G401 (cell line): ENCODE measurements at regions not wholly inside any gene's neighbourhood (a gene's known extent, or its start where the extent isn't known, plus 50 kb on each side); places are given as distances from the start of the nearest gene placed in this dataset.

Experiments used
- DNase-seq: peaks from one replicate; pipeline ENCODE4 v3.0.0-alpha.2; 2015; ENCODE audit warnings: low spot score
- in situ Hi-C: cut with HindIII; loops from 2 replicates; pipeline ENCODE4 v1.10.0; 2016; ENCODE audit warnings: low sequenced_read_pairs, mixed read lengths

DNA sequence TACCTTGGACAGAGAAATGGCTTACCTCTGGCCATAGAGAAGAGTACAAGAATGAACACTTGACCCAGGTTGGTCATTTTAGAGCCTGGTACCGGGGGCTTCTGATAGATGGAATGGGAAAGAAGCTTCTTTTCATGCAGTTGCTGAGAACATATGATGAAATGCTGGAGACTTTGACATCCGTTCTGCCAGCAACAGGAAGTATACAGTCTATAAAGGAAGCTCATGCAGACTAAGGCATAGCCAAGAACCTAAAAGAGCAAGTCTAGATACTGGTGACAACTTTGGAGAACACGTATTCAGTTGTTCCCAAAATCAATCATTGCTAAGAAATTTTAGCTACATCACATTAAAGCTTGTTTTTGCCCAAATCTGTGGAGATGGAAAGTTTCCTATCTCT lies 894.6 kb downstream of the METTL15 start:
- no peak for DNase-seq
- in situ Hi-C loops = no loop called here

DNA sequence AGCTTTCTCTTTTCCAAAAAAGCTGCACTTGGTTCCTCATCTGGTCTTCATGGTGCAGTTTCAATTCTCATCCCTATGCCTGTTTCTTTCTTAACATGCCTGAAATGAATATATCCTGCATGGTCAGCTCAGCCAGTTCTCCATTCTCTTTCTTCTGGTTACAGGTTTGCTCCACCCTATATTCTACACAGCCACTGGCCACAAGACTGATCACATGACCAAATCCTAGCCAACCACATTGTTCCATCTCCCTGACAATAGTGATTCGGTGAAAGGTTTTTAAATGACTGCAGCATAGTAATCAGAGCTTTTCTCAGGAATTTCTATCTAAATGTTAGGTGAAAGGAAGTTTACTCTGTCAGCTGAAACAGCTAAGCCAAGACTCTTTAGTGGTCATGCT lies 891.4 kb downstream of the METTL15 start:
- no peak for DNase-seq
- in situ Hi-C loops = no loop called here

DNA sequence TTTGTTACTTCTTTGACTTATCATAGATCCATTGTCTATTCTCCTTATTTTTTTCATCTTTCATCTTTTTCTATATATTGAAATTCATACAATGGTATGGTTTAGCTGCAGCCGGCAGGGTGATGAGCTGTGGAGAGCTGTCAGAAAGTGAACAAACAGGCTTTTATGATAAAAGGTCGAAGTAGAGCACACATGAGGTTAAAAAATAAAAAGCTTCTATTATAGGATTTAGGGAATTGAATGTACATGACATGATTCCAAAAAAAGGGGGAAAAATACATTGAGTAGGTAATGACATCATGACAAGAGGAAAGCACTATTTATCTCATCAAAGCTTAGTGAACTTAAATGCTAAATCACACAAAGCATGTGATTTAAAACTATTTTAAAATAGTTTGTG lies 884.8 kb downstream of the METTL15 start:
- no peak for DNase-seq
- in situ Hi-C loops = no loop called here

DNA sequence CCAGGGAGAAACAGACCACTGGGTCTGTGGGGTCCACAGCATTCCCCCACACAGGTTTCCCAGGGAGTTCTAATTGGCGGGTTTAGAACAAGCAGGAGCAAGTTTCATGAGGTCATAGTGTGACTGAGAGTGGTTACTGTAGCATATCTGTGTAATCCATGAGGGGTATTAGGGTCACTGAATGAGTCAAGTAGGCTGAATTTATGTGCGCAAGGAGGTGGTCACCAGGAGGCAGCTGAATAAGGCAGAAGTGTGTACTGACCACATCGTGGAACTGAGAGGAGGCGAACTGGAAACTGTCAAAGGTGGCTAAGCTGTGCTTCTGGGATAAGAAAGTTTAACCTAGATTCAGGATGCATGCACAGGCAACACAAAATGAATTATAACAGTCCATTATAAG lies 876.0 kb downstream of the METTL15 start:
- in situ Hi-C loops = no loop called here
- no peak for DNase-seq

DNA sequence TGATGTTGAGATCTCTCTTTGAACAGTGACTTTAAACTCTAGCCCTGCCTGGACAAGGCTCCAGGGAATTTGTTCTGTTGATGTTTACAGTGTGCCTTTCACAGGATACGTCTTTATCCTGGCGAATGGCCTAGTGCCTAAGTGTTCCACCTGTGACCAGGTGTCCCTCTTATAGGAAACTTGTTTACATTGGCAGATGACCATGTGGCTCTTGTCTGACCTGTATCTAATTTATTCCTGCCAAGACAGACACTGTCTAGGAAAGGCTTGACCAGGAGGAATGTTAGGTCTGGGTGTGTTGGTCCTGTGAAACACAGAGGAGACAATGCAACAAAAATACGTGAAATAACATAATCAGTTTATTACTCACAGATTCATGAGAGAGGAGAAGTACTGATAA lies 875.6 kb downstream of the METTL15 start:
- in situ Hi-C loops = no loop called here
- no peak for DNase-seq

DNA sequence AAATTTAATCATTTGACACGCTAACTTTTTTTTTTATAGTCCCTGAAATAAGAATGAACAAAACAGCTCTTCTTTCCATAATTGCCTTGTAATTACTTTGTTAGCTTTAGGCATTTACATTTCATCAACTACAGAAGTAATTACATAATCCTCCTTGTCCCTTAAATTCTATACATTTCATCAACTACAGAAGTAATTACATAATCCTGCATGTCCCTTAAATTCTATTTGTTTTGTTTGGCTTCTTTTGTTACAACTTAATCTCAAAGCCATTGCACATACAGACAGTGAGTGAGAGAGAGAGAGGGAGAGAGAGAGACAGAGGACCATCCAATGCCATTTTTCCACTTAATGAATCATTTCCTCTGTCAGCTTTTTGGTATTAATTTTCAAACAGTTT lies 873.2 kb downstream of the METTL15 start:
- DNase-seq = no peak
- in situ Hi-C loops = no loop called here

DNA sequence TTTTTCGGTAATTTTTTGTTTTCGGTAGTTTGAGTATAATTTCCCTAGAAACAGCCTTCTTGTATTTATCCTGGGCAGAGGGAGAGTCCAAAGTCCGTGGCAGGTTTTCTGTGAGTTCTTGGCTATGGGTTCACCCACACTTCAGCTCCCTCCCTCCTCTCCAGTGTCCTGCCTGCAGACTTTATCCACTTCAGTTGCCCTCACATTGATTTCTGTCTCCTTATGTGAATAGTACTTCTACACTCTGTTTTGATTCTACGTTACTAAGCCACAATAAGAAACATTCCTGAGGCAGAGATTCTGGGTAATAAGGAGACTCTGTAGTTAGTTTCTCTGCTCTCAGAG lies 868.6 kb downstream of the METTL15 start:
- no peak for DNase-seq
- in situ Hi-C loops = no loop called here

DNA sequence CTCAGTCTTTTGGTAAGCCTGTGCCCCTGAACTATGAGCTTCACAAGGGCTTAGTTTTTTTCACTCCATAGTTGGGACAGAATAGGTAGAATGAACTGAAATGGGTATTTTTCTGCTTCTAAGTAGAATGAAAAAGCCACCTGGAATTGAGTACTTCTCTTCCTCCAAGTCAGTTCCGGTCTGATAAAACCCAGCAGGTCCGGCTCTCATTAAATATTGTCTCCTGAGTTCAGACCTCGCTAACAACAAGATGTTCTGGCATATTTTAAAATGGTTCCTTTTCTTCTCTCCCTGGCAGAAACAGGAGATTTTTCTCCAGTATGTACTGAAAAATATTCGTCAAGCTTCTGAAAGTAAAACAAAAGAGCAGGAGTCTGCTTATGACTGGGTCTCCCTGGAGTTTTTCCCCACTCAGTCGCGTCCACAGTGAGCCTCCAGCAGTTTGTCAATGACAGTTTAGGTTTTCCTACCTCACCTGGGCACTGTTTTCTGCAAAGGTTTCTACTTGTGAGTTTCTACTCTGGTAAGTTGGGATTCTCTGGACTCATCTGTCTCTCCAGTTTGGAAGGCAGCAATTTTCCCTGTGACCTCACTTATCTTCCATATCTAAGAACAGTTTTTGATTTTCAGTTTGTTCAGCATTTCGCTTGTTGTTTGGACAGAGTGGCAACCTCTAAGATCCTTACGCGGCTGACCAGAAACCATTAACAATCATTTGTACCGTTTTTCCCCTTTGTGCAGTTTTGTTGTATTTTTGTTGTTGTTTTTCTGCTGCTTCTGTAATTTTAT lies 868.0 kb downstream of the METTL15 start:
- in situ Hi-C loops = no loop called here

DNA sequence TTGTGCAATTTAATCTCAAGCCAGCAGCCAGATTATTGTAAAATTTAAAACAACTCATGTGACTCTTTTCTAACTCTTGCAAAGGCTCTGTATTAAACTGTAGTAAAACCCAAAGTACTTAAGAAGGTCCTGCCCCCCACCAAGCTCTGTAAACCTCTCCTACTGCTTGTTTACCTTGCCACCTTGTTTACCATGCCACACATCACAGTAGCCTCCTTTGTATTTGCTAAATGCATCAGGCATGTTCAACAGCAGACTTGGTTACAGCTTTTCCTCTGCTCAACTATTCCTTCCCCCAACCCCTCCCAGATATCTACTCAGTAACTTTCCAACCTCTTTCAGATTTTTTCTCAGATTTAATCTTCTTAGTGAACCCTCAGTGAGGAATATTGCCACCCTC lies 861.6 kb downstream of the METTL15 start:
- DNase-seq = no peak
- in situ Hi-C loops = no loop called here

More for the DNA sequence above, 868.0 kb downstream of the METTL15 start:
- no peak for DNase-seq

DNA sequence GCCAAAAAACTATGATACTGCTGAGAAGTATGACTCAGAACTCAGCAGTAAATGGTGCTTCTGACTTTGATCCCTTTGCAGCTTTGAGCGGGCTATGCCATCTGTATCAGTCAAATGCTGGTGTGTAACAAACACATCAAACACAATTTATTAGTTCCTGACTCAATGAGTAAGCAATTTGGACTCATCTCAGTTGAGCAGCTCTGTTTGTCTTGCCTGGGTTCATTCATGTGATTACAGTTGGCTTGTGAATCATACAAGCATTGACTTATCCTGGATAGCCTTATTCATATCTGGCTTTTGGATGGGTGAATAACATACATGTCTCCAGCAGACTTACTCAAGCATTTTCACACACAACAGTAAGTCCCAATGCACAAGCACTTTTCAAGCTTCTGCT lies 858.8 kb downstream of the METTL15 start:
- no peak for DNase-seq
- in situ Hi-C loops = no loop called here

DNA sequence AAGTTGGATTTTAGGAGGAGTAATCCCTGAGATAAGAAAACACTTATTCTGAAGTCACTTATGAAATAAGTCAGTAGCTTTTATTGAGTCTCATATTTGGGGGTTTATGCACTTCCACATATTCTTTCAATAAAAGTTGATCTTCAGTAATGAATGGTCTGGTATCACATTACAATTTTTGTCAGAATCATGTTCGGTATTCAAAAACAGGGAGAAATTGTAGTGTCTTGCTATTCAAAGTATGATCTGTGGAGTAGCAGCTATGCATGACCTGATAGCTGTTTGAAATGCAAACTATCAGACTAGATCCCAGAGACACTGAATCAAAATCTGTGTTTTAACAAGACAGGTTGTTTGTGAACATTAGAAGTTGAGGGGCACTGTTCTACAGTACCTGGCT lies 857.6 kb downstream of the METTL15 start:
- in situ Hi-C loops = no loop called here
- no peak for DNase-seq

DNA sequence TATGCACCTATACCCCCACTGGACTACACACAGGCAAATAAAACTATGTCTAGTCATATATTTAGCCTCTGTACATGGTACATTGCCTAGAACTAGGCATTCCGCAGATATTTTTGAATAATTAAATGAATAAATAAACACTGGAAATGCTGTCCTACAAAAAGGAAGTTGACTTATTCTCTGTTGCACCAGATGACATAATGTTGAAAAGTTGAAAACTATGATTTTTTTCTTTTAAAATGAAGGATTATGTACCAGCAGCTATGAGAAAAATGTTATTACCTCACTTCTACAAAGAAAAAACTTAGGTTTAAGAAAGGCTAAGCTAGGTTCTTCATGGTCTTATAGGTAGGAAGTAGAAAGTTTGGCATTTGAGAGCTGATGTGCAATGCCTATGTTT lies 856.6 kb downstream of the METTL15 start:
- in situ Hi-C loops = no loop called here

DNA sequence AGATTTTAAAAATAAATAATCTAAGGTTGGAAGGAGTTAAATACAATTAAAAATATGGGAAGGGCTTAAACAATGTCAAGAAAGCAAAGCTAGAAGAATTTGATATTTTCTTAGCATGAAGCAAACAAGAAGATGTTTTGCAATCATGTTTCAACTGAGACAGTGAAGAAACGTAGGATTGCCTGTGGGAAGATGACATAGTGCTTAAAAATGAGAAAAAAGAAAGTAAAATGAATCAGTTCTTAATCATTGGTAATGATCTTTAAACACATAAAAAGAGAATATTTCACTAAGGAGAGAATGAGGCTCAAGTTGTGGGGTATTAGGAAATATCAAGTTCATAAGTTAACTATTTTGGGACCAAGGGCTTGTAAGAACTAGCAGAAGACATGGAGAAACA lies 855.0 kb downstream of the METTL15 start:
- in situ Hi-C loops = no loop called here
- DNase-seq = no peak

More for the DNA sequence above, 856.6 kb downstream of the METTL15 start:
- no peak for DNase-seq

DNA sequence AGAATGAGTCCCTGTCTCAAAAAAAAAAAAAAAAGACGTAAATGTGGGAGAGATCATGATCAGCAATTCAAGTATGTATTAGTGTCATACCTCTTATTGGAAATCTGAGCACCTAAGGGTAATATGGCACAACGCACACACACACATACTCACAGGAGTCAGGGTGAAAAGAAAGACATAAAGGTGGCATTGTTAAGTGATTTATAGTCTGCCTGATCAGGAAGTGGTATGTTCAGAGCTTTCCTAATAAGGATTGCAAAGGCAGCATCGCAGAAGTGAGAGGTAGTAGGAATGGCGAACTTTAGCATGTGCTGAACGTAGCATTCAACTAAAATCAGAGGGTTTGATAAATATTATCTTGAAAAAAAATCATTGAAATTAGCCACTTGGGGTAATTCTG lies 854.3 kb downstream of the METTL15 start:
- DNase-seq = no peak
- in situ Hi-C loops = no loop called here

DNA sequence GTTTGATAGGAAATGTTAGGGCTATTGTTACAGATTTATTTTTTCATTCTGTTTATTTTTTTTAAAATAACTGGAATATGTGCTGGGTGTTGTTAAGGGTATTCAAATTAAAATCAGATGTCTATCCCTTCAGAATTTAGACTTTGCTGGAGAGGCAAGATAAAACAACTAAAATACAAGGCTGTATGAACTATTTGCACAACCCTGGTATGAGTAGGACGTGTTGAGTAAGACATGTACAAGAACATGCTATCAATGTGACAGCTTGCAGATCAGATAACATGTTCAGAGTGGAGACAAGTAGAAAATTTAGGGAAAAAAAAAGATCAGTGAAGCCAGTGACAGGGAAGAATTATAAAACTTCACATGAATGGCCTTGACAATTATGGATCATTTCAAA lies 853.5 kb downstream of the METTL15 start:
- in situ Hi-C loops = no loop called here
- DNase-seq = no peak

DNA sequence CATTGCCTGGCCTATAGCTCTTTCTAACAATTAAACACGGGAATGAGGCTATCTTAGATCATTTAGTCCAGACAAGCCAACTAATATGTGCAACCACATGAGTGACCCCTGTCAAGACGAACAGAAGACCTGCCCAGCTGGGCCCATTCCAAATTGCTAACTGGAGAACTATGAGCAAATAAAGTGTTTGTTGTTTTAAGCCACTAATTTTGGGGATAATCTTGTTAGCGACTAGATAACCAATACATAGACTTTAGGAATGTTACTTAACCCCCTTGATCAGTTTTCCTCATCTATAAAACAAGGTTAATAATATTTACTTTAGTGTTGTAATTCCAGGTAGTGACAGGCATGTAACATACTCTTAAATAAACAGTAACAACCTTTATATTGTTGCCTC lies 848.3 kb downstream of the METTL15 start:
- in situ Hi-C loops = no loop called here
- DNase-seq = no peak

DNA sequence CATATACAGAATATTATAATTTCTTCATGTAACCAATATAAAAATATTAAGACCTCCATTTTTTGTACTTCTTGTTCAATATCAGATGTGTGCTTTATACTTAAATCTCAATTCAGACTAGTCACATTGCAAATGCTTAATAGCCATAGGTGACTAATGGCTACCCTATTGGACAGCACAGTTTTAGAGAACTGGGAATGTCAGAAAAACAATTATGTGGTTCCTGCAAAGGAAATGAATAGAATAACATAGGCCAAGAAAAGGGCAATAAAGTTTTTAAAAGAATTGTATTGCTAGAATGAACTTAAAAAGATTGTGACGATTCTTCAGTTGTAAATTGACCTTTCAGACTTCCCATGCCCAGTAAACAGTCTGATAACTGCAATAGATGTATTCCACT lies 843.0 kb downstream of the METTL15 start:
- in situ Hi-C loops = no loop called here

DNA sequence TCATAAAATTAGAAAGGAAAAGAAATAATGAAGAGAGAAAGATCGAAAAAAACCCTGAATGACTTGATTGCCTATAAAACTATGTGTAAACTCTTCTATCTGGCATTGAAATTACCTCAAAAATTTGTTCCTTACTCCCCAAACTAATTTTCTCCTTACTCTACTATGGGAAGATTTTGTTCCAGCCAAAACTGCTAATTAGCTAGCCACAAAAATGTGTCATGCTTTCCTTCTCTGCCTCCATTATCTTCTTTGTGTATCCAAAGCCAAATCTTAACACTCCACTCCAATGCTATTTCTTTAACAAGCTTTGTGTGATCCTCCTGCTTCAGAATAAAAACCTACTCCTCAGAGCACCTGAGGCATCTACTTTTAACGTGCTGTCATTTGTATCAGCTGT lies 831.2 kb downstream of the METTL15 start:
- DNase-seq = no peak
- in situ Hi-C loops = no loop called here

More for the DNA sequence above, 843.0 kb downstream of the METTL15 start:
- DNase-seq = no peak

DNA sequence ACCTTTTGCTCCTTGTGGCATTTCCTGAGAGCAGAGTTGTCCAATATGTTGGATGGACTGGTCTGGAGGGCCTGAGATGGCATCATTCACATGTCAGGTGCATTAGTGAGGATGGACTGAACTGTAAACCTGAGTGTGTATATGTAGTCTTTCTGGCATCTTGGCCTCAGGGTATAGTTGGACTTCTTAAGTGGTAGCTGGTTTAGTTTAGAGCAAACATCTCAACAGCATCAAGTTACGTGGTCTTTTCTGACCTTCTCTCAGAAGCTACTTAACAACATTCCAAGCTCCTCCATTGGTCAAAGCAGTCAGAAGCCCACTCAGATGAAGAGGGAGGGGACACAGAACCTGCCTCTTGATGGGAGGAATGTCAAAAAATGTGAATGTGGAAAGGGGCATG lies 829.9 kb downstream of the METTL15 start:
- in situ Hi-C loops = no loop called here
- DNase-seq = no peak

DNA sequence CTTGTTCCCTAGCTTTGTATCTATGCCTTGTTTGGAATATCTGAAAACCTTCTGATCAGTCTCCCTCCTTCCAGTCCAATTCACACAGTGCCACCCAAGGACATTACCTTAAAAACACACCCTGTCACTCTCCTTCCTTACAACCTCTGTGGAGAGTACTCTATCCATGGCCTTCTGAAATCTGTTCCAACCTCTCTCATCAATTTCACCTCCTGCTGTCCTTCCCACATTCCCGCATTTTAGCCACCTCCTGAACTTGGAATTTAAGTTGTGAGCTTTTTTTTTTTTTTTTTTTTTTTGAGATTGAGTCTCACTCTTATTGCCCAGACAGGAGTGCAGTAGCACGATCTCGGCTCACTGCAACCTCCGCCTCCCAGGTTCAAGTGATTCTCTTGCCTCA lies 824.8 kb downstream of the METTL15 start:
- in situ Hi-C loops = no loop called here
- no peak for DNase-seq

DNA sequence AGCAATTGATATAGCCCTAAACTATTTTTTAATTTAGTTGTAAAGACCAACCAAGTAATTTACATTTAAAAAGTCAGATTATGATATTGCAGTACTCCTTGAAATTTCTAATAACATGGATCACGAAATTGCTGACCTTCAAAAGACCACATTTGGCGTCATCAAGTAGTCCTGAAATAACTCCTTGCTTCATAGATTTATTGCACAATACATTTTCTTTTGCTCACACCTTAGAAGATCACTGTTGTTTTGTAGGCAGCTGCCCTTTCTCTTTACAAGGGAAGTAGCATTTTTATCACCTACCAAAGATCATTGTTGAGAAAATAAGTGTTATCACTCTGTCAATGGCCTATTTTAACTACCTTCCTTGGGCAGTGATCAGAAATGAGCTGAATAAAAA lies 815.8 kb downstream of the METTL15 start:
- no peak for DNase-seq
- in situ Hi-C loops = no loop called here
